Body of pancreas (tissue), 4 donors: ENCODE measurements at regions not wholly inside any gene's neighbourhood (a gene's known extent, or its start where the extent isn't known, plus 50 kb on each side); places are given as distances from the start of the nearest gene placed in this dataset.

Source experiments
- POLR2A ChIP-seq, 3 donors: fragments of 450-650 bp; IDR thresholded peaks; one replicate each; pipeline ENCODE4 v1.6.1; 2016; ENCODE audit warnings: antibody characterized with exemption in 3 of 3, mild to moderate bottlenecking in 2 of 3
- TF ChIP-seq, protein P1 (sequence below), 7 experiments: fragments of 450-650 bp in 4 of 7; fragments of 200-600 bp in 3 of 7; sonication (generic) in 3 of 7; IDR thresholded peaks; one replicate each; pipeline ENCODE4 v1.5.1; 2016 to 2019; ENCODE audit warnings: antibody characterized with exemption in 7 of 7

DNA sequence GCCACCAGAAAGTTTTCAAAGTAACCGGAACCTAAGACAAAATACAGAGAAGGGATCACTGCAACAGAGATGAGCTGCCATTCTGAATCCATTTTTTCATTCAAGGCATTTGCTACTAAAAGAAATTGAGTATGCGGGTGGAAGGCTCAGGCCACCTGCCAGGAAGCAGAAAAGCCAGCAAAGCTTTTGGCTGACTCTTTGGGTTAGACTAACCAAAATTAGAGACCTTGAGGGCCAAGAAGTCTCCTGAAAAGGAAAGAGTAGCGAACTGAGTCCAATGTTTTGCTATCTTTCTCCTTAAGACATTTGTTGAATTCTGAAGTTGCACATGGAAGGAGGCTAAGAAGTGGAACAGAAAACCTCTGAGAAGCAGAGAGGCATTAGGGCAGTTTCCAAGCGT is 79.0 kb downstream of the FAS start:
- TF ChIP-seq, protein P1, sequence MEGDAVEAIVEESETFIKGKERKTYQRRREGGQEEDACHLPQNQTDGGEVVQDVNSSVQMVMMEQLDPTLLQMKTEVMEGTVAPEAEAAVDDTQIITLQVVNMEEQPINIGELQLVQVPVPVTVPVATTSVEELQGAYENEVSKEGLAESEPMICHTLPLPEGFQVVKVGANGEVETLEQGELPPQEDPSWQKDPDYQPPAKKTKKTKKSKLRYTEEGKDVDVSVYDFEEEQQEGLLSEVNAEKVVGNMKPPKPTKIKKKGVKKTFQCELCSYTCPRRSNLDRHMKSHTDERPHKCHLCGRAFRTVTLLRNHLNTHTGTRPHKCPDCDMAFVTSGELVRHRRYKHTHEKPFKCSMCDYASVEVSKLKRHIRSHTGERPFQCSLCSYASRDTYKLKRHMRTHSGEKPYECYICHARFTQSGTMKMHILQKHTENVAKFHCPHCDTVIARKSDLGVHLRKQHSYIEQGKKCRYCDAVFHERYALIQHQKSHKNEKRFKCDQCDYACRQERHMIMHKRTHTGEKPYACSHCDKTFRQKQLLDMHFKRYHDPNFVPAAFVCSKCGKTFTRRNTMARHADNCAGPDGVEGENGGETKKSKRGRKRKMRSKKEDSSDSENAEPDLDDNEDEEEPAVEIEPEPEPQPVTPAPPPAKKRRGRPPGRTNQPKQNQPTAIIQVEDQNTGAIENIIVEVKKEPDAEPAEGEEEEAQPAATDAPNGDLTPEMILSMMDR (IDR thresholded peaks at IDR 0.05): no peak
- no peak for TF ChIP-seq POLR2A (IDR thresholded peaks at IDR 0.05)
